ENCODE measurements at regions not wholly inside any gene's neighbourhood (a gene's known extent, or its start where the extent isn't known, plus 50 kb on each side); places are given as distances from the start of the nearest gene placed in this dataset.
A peak's percentile ranks its signal among the peaks of the same experiment; 100 is the strongest.
"Not testable (repeated sequence)": the region's sequence is repeated elsewhere in the genome, so short reads cannot be mapped to it uniquely, and the experiment has no call there.

GRCh38 chr7:66524738-66525137 is 103.9 kb upstream of the KCTD7 start:
- Histone ChIP-seq H3K27me3 (ENCODE audit: insufficient read depth, low read length) (no peaks in the 10 kb centered on the region), H3K9ac (ENCODE audit: low read depth, low read length) (no peak overlapping the region), H3K9me3 (ENCODE audit: insufficient read depth, low read depth, low read length) (no peaks in the 10 kb centered on the region), H3K36me3 (ENCODE audit: insufficient read depth, low read length) (no peaks in the 10 kb centered on the region), H3K4me1 (ENCODE audit: insufficient read depth, low read length) (no peaks in the 10 kb centered on the region), H3K27ac (ENCODE audit: low read depth, low read length) (no peak overlapping the region), H3K4me3 (ENCODE audit: low read length) (no peak overlapping the region)
- WGBS: 91% methylated on average over 5 of the region's 5 CpGs

- H3K9ac ChIP-seq (ENCODE audit: low read depth, low read length); H3K4me1 ChIP-seq (ENCODE audit: insufficient read depth, low read length); H3K36me3 ChIP-seq (ENCODE audit: insufficient read depth, low read length); H3K4me3 ChIP-seq (ENCODE audit: low read length); H3K27ac ChIP-seq (ENCODE audit: low read depth, low read length); H3K27me3 ChIP-seq (ENCODE audit: insufficient read depth, low read length); H3K9me3 ChIP-seq (ENCODE audit: insufficient read depth, low read depth, low read length): not testable (repeated sequence)
- WGBS: 98% methylated on average over 4 of the region's 4 CpGs
Measured at GRCh38 chr7:66526782-66527181, 101.9 kb upstream of the KCTD7 start.

- H3K9me3 ChIP-seq (ENCODE audit: insufficient read depth, low read depth, low read length): no peaks in the 10 kb centered on the region
- WGBS: 96% methylated on average over 3 of the region's 3 CpGs
- H3K9ac ChIP-seq (ENCODE audit: low read depth, low read length): no peak overlapping the region
- no peak overlapping the region for H3K27ac ChIP-seq (ENCODE audit: low read depth, low read length)
- no peaks in the 10 kb centered on the region for H3K4me1 ChIP-seq (ENCODE audit: insufficient read depth, low read length)
- no peaks in the 10 kb centered on the region for H3K36me3 ChIP-seq (ENCODE audit: insufficient read depth, low read length)
- no peak overlapping the region for H3K4me3 ChIP-seq (ENCODE audit: low read length)
- no peaks in the 10 kb centered on the region for H3K27me3 ChIP-seq (ENCODE audit: insufficient read depth, low read length)
Measured at GRCh38 chr7:66528652-66529051, 100.0 kb upstream of the KCTD7 start.

- no peak overlapping the region for H3K4me3 ChIP-seq (ENCODE audit: low read length)
- H3K27ac ChIP-seq (ENCODE audit: low read depth, low read length): no peak overlapping the region
- no peaks in the 10 kb centered on the region for H3K9me3 ChIP-seq (ENCODE audit: insufficient read depth, low read depth, low read length)
- H3K36me3 ChIP-seq (ENCODE audit: insufficient read depth, low read length): no peaks in the 10 kb centered on the region
- WGBS: 93% methylated on average over 16 of the region's 16 CpGs
- H3K4me1 ChIP-seq (ENCODE audit: insufficient read depth, low read length): no peaks in the 10 kb centered on the region
- no peaks in the 10 kb centered on the region for H3K27me3 ChIP-seq (ENCODE audit: insufficient read depth, low read length)
- no peak overlapping the region for H3K9ac ChIP-seq (ENCODE audit: low read depth, low read length)
Measured at GRCh38 chr7:66529883-66530610, 98.6 kb upstream of the KCTD7 start.

- WGBS: 87% methylated on average over 15 of the region's 15 CpGs
- Histone ChIP-seq H3K9ac (ENCODE audit: low read depth, low read length) (no peak overlapping the region), H3K36me3 (ENCODE audit: insufficient read depth, low read length) (no peaks in the 10 kb centered on the region), H3K4me1 (ENCODE audit: insufficient read depth, low read length) (no peaks in the 10 kb centered on the region), H3K9me3 (ENCODE audit: insufficient read depth, low read depth, low read length) (no peaks in the 10 kb centered on the region), H3K27ac (ENCODE audit: low read depth, low read length) (no peak overlapping the region), H3K27me3 (ENCODE audit: insufficient read depth, low read length) (no peaks in the 10 kb centered on the region), H3K4me3 (ENCODE audit: low read length) (no peak overlapping the region)
Measured at GRCh38 chr7:66535414-66536329, 93.0 kb upstream of the KCTD7 start.

- WGBS: 92% methylated on average over 10 of the region's 10 CpGs
- peaks cover 5% of the 10 kb centered on the region; the same call in 1 of the 2 replicates for H3K36me3 ChIP-seq (ENCODE audit: insufficient read depth, low read length)
- no peaks in the 10 kb centered on the region for H3K27me3 ChIP-seq (ENCODE audit: insufficient read depth, low read length)
- no peaks in the 10 kb centered on the region for H3K9me3 ChIP-seq (ENCODE audit: insufficient read depth, low read depth, low read length)
- H3K4me1 ChIP-seq (ENCODE audit: insufficient read depth, low read length): no peaks in the 10 kb centered on the region
- H3K27ac ChIP-seq (ENCODE audit: low read depth, low read length): no peak overlapping the region
- no peak overlapping the region for H3K9ac ChIP-seq (ENCODE audit: low read depth, low read length)
- H3K4me3 ChIP-seq (ENCODE audit: low read length): no peak overlapping the region
Measured at GRCh38 chr7:66537380-66537779, 91.3 kb upstream of the KCTD7 start.

- 96% methylated on average over 1 of the region's 1 CpG for WGBS
Measured at GRCh38 chr7:66537876-66538275, 90.8 kb upstream of the KCTD7 start.

GRCh38 chr7:66539264-66539623 is 89.4 kb upstream of the KCTD7 start:
- no peaks in the 10 kb centered on the region for H3K4me1 ChIP-seq (ENCODE audit: insufficient read depth, low read length)
- H3K27me3 ChIP-seq (ENCODE audit: insufficient read depth, low read length): no peaks in the 10 kb centered on the region
- no peak overlapping the region for H3K9ac ChIP-seq (ENCODE audit: low read depth, low read length)
- peak overlapping the region; percentile 5; the same call in 1 of the 2 replicates for H3K27ac ChIP-seq (ENCODE audit: low read depth, low read length)
- 92% methylated on average over 3 of the region's 3 CpGs for WGBS
- no peak overlapping the region for H3K4me3 ChIP-seq (ENCODE audit: low read length)
- H3K9me3 ChIP-seq (ENCODE audit: insufficient read depth, low read depth, low read length): no peaks in the 10 kb centered on the region
- peaks cover 9% of the 10 kb centered on the region for H3K36me3 ChIP-seq (ENCODE audit: insufficient read depth, low read length)

More at GRCh38 chr7:66537876-66538275, 90.8 kb upstream of the KCTD7 start:
- Histone ChIP-seq H3K27me3 (ENCODE audit: insufficient read depth, low read length) (no peaks in the 10 kb centered on the region), H3K36me3 (ENCODE audit: insufficient read depth, low read length) (peaks cover 5% of the 10 kb centered on the region; the same call in 1 of the 2 replicates), H3K27ac (ENCODE audit: low read depth, low read length) (no peak overlapping the region), H3K4me1 (ENCODE audit: insufficient read depth, low read length) (no peaks in the 10 kb centered on the region), H3K9ac (ENCODE audit: low read depth, low read length) (no peak overlapping the region), H3K4me3 (ENCODE audit: low read length) (no peak overlapping the region), H3K9me3 (ENCODE audit: insufficient read depth, low read depth, low read length) (no peaks in the 10 kb centered on the region)

GRCh38 chr7:66539902-66540375 is 88.7 kb upstream of the KCTD7 start:
- 90% methylated on average over 8 of the region's 8 CpGs for WGBS
- no peak overlapping the region for H3K27ac ChIP-seq (ENCODE audit: low read depth, low read length)

GRCh38 chr7:66542049-66542448 is 86.6 kb upstream of the KCTD7 start:
- no peaks in the 10 kb centered on the region for H3K27me3 ChIP-seq (ENCODE audit: insufficient read depth, low read length)
- no peak overlapping the region for H3K27ac ChIP-seq (ENCODE audit: low read depth, low read length)
- H3K36me3 ChIP-seq (ENCODE audit: insufficient read depth, low read length): peaks cover 28% of the 10 kb centered on the region
- H3K9me3 ChIP-seq (ENCODE audit: insufficient read depth, low read depth, low read length): no peaks in the 10 kb centered on the region
- 96% methylated on average over 5 of the region's 5 CpGs for WGBS
- no peaks in the 10 kb centered on the region for H3K4me1 ChIP-seq (ENCODE audit: insufficient read depth, low read length)
- no peak overlapping the region for H3K4me3 ChIP-seq (ENCODE audit: low read length)
- H3K9ac ChIP-seq (ENCODE audit: low read depth, low read length): no peak overlapping the region

More at GRCh38 chr7:66539902-66540375, 88.7 kb upstream of the KCTD7 start:
- no peaks in the 10 kb centered on the region for H3K9me3 ChIP-seq (ENCODE audit: insufficient read depth, low read depth, low read length)
- H3K27me3 ChIP-seq (ENCODE audit: insufficient read depth, low read length): no peaks in the 10 kb centered on the region
- no peaks in the 10 kb centered on the region for H3K4me1 ChIP-seq (ENCODE audit: insufficient read depth, low read length)
- no peak overlapping the region for H3K9ac ChIP-seq (ENCODE audit: low read depth, low read length)
- no peak overlapping the region for H3K4me3 ChIP-seq (ENCODE audit: low read length)
- peaks cover 12% of the 10 kb centered on the region for H3K36me3 ChIP-seq (ENCODE audit: insufficient read depth, low read length)

- Histone ChIP-seq H3K27me3 (ENCODE audit: insufficient read depth, low read length) (no peaks in the 10 kb centered on the region), H3K9me3 (ENCODE audit: insufficient read depth, low read depth, low read length) (no peaks in the 10 kb centered on the region), H3K27ac (ENCODE audit: low read depth, low read length) (no peak overlapping the region), H3K4me1 (ENCODE audit: insufficient read depth, low read length) (no peaks in the 10 kb centered on the region), H3K36me3 (ENCODE audit: insufficient read depth, low read length) (peaks cover 33% of the 10 kb centered on the region), H3K9ac (ENCODE audit: low read depth, low read length) (no peak overlapping the region), H3K4me3 (ENCODE audit: low read length) (no peak overlapping the region)
- WGBS: 88% methylated on average over 14 of the region's 14 CpGs
Measured at GRCh38 chr7:66542528-66543269, 86.0 kb upstream of the KCTD7 start.

Data from HUES64 (cell line).